Memory B cell (primary cell): ENCODE measurements at regions not wholly inside any gene's neighbourhood (a gene's known extent, or its start where the extent isn't known, plus 50 kb on each side); places are given as distances from the start of the nearest gene placed in this dataset.

Experiments
- ATAC-seq: fragments of 150-1000 bp; cut with Tn5 transposase; 2 replicates; pipeline ENCODE4 v1.10.0; 2021; ENCODE audit warnings: low read depth, mild to moderate bottlenecking, moderate library complexity
- DNase-seq, 2 donors: peaks; one replicate each; pipeline ENCODE4 v3.0.0; 2022; ENCODE audit warnings: low spot score in 2 of 2
- H3K27ac Mint-ChIP-seq: one replicate; pipeline ENCODE4 v1.8.0; 2022; ENCODE audit warnings: mild to moderate bottlenecking, moderate library complexity, mixed read lengths
- H3K27me3 Mint-ChIP-seq: one replicate; pipeline ENCODE4 v1.8.0; 2022; ENCODE audit warnings: mixed read lengths
- H3K36me3 Mint-ChIP-seq: one replicate; pipeline ENCODE4 v1.8.0; 2022; ENCODE audit warnings: mild to moderate bottlenecking, mixed read lengths
- H3K4me1 Mint-ChIP-seq: one replicate; pipeline ENCODE4 v1.8.0; 2022; ENCODE audit warnings: mixed read lengths
- H3K4me3 Mint-ChIP-seq: one replicate; pipeline ENCODE4 v1.8.0; 2022; ENCODE audit warnings: mild to moderate bottlenecking, moderate library complexity, mixed read lengths
- H3K9me3 Mint-ChIP-seq: one replicate; pipeline ENCODE4 v1.8.0; 2022; ENCODE audit warnings: mixed read lengths

DNA sequence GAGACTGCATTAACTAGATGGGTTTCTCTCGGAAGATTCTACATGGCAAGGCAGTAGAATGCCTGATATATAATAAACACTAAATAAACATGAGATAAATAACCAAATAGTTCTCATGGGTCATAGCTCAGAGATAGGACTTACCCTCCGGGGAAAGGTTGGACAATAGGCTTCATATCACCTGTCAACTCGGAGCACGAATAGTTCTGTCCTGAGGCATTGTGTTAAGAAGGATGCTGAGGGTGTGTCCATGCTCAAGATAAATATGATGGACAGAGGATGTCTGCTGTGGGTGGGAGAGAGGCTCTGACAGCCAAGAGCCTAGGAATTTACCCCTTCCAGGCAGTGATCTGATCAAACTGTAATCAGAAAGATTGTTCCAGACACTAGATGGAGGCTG lies 474.0 kb downstream of the MIAT start:
- Mint-ChIP-seq H3K9me3 (peaks cover 2% of the 10 kb centered on the region), H3K36me3 (no peaks in the 10 kb centered on the region), H3K27ac (no peak overlapping the region), H3K4me1 (no peaks in the 10 kb centered on the region), H3K27me3 (peaks cover 1% of the 10 kb centered on the region), H3K4me3 (no peak overlapping the region)
- DNase-seq (no peak), ATAC-seq (no peak)

DNA sequence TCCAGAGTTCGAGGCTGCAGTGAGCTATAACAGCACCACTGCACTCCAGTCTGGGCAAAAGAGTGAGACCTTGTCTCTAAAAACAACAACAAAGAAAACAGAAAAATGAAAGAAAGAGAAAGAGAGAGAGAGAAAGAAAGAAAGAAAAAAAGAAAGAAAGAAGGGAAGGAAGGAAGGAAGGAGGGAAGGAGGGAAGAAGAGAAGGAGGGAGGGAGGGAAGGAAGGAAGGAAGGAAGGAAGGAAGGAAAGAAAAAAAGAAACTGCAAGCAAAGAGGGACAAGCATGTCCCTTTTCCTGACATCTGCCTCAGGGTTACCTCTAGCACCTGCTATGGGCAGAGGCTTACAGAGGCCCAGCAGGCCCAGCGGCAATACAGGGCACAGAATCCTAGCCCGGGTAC lies 475.0 kb downstream of the MIAT start:
- Mint-ChIP-seq H3K9me3 (peaks cover 7% of the 10 kb centered on the region), H3K27me3 (peaks cover 1% of the 10 kb centered on the region), H3K27ac (no peak overlapping the region), H3K36me3 (no peaks in the 10 kb centered on the region), H3K4me1 (no peaks in the 10 kb centered on the region), H3K4me3 (no peak overlapping the region)
- ATAC-seq: no peak
- DNase-seq: no peak

- Mint-ChIP-seq H3K4me3 (no peak overlapping the region), H3K27ac (no peak overlapping the region), H3K27me3 (peaks cover 3% of the 10 kb centered on the region), H3K9me3 (peaks cover 7% of the 10 kb centered on the region), H3K36me3 (no peaks in the 10 kb centered on the region), H3K4me1 (no peaks in the 10 kb centered on the region)
- ATAC-seq: no peak
- DNase-seq: no peak
Measured at GRCh38 chr22:27133019-27133431, 475.6 kb downstream of the MIAT start.

- no peak for ATAC-seq
- no peak for DNase-seq
- H3K36me3 Mint-ChIP-seq: no peaks in the 10 kb centered on the region
- peaks cover 3% of the 10 kb centered on the region for H3K27me3 Mint-ChIP-seq
- no peaks in the 10 kb centered on the region for H3K4me1 Mint-ChIP-seq
- no peak overlapping the region for H3K4me3 Mint-ChIP-seq
- peaks cover 7% of the 10 kb centered on the region for H3K9me3 Mint-ChIP-seq
- H3K27ac Mint-ChIP-seq: no peak overlapping the region
Measured at GRCh38 chr22:27133681-27134314, 476.4 kb downstream of the MIAT start.

GRCh38 chr22:27134315-27134701 lies 476.9 kb downstream of the MIAT start:
- peaks cover 7% of the 10 kb centered on the region for H3K9me3 Mint-ChIP-seq
- DNase-seq (no peak), ATAC-seq (no peak)
- H3K27ac Mint-ChIP-seq: no peak overlapping the region
- peaks cover 2% of the 10 kb centered on the region for H3K27me3 Mint-ChIP-seq
- no peaks in the 10 kb centered on the region for H3K36me3 Mint-ChIP-seq
- H3K4me1 Mint-ChIP-seq: no peaks in the 10 kb centered on the region
- no peak overlapping the region for H3K4me3 Mint-ChIP-seq

DNA sequence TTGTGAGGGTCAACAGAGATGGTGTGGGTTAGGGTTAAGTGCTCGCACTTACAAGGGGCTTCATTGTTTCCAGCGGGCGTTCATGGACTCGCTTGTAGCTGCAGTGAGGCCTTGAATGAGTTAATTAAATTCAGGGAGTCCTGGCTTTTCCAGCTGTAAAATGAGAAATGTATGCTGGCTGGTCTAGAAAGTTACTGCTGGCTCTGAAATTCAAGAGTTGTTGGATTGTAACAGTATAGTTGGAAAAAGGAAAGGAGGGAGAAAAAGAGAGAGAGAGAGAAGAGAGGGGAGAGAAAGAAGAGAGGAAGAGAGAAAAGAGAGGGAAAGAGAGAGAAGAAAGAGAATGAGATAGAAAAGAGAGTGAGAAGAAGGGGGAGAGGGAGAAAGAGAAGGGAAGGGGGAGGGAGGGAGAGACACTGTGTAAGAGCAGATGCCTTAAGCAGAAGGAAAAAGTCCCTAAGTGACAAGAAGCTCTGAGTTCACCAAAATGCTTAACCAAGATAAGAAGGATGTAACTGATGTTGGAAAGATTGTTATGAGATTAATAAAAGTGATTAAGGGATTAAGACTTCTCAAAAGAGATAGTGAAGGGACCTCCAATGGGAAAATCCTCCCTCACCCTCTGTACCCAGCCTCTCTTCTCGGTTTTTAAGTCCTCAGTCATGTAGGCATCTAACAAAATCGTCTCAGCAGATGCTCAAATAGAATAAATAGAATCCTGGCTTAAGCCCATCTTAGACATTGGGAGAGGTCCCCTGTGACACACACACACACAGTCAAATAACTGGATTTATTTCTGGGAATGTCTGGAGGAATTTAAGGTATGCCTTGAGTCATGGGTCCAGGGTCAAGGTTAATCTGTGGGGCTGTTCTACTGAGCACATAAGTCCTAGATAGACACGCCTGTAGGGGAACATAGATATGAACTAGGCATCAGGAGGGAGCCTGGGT lies 477.9 kb downstream of the MIAT start:
- no peak for DNase-seq
- Mint-ChIP-seq H3K4me3 (no peak overlapping the region), H3K36me3 (no peaks in the 10 kb centered on the region), H3K27ac (no peak overlapping the region), H3K4me1 (no peaks in the 10 kb centered on the region), H3K9me3 (peaks cover 7% of the 10 kb centered on the region), H3K27me3 (peaks cover 2% of the 10 kb centered on the region)
- no peak for ATAC-seq

DNA sequence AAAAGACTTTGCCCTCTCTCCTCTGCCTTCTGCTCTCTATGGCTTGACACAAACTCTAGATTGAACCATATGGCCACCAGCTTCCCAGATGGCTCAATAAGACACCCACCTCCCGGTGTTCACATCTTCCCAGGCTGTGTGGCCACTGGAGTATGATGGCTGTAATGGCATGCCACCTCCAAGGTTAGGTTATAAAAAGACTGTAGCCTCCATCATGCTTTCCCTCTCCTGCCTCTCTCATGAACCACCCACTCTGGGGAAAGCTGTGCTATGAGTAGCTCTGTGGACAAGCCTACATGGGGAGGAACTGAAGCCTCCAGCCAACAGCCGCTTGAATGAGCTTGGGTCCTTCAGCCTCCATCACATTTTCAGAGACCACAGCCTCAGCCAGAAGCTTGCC lies 479.2 kb downstream of the MIAT start:
- peaks cover 2% of the 10 kb centered on the region for H3K27me3 Mint-ChIP-seq
- H3K27ac Mint-ChIP-seq: no peak overlapping the region
- DNase-seq: no peak
- no peaks in the 10 kb centered on the region for H3K36me3 Mint-ChIP-seq
- peaks cover 7% of the 10 kb centered on the region for H3K9me3 Mint-ChIP-seq
- ATAC-seq: no peak
- H3K4me3 Mint-ChIP-seq: no peak overlapping the region
- no peaks in the 10 kb centered on the region for H3K4me1 Mint-ChIP-seq

DNA sequence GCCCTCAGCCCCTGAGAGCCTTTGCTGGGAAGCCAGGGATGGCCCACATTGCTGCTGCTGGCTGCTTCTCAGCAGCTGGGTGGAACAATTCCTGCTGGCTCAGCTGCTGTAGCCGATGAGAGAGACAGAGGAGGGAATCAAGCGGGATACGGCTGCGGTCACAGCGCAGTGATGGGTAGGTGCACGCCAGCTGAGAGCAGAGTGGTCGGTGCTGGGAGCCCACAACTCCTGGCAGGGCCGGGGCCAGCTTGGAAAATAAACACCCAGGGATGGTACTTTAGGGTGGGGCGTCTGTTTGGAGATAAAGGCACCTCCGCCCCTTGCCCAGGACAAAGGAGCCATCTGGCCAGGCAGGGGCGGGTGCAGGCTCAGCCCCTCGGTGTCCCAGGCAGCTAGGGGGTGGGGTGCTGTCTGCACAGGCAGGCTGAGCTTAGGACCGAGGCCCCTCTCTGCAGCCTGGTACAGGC lies 480.5 kb downstream of the MIAT start:
- peaks cover 7% of the 10 kb centered on the region for H3K9me3 Mint-ChIP-seq
- no peak overlapping the region for H3K4me3 Mint-ChIP-seq
- ATAC-seq: no peak
- no peaks in the 10 kb centered on the region for H3K4me1 Mint-ChIP-seq
- H3K36me3 Mint-ChIP-seq: no peaks in the 10 kb centered on the region
- DNase-seq: no peak
- peaks cover 2% of the 10 kb centered on the region for H3K27me3 Mint-ChIP-seq
- no peak overlapping the region for H3K27ac Mint-ChIP-seq

GRCh38 chr22:27138471-27138870 lies 481.1 kb downstream of the MIAT start:
- DNase-seq (no peak), ATAC-seq (no peak)
- no peaks in the 10 kb centered on the region for H3K4me1 Mint-ChIP-seq
- no peak overlapping the region for H3K4me3 Mint-ChIP-seq
- H3K9me3 Mint-ChIP-seq: peaks cover 8% of the 10 kb centered on the region
- H3K27ac Mint-ChIP-seq: no peak overlapping the region
- no peaks in the 10 kb centered on the region for H3K36me3 Mint-ChIP-seq
- H3K27me3 Mint-ChIP-seq: peaks cover 3% of the 10 kb centered on the region

DNA sequence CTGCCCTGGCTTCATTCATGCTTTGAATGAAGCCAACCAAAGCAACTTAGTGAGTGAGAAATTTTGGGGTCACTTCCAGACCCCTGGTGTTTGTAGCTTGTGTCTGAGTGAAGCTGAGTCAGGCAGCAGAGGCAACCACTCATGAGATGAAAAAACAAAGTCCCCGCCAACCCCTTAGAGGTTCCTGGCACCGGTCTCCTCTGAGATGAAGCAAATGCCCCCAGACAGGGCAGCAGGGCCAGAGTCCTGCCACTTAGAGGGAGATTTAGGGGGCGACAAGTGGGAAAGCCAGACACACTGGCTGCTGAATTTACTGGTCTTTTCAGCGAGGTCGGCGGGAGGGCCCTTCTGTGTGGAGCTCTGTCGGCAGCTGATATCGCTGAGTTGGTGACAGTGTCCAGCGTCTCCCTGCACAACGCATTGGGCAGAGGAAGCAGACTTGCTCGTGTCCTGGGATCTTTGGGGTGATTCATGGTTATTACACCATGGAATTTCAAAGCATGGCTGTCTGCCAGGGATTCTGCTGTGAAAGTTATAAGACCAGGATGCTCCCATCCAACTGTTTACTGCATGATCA lies 482.6 kb downstream of the MIAT start:
- ATAC-seq (no peak), DNase-seq (no peak)
- Mint-ChIP-seq H3K27me3 (peaks cover 3% of the 10 kb centered on the region), H3K4me1 (no peaks in the 10 kb centered on the region), H3K27ac (no peak overlapping the region), H3K4me3 (no peak overlapping the region), H3K9me3 (peaks cover 8% of the 10 kb centered on the region), H3K36me3 (no peaks in the 10 kb centered on the region)

GRCh38 chr22:27142286-27142685 lies 484.9 kb downstream of the MIAT start:
- Mint-ChIP-seq H3K4me1 (no peaks in the 10 kb centered on the region), H3K27ac (no peak overlapping the region), H3K36me3 (no peaks in the 10 kb centered on the region), H3K4me3 (no peak overlapping the region), H3K27me3 (peaks cover 3% of the 10 kb centered on the region), H3K9me3 (peaks cover 1% of the 10 kb centered on the region)
- DNase-seq (no peak), ATAC-seq (no peak)

- Mint-ChIP-seq H3K36me3 (no peaks in the 10 kb centered on the region), H3K9me3 (peaks cover 5% of the 10 kb centered on the region)
- no peak for ATAC-seq
Measured at GRCh38 chr22:27144321-27144720, 486.9 kb downstream of the MIAT start.

DNA sequence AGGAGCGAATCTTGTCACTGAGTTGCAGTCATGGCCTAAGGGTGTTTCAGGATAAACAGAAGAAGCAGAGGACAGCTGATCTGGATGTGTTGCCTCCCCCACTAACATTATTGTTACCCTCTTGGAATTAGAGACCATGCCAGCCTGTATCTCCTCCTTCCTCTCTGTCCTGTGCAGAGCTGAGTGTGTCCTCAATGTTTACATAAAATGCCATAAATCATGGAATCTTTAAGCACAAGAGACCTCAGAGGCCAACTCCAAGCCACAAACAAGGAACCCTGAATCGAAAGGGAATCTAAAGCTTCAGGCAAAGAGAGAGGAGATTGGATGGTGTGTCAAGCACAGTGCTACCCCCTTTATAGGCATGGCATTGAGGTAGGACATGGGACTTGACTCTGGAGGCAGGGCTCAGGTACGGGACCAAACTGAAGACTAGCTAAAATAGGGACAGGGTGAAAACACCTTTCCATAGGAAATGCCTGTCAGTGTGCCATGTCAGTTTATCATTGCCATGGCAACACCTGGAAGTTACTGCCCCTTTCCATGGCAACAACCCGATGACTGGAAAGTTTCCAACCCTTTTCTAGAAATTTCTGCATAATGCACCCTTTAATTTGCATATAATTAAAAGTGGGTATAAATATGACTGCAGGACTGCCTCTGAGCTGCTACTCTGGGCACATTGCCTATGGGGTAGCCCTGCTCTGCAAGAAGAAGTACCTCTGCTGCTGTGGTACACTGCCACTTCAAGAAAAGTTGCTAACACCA lies 489.7 kb downstream of the MIAT start:
- H3K27ac Mint-ChIP-seq: no peak overlapping the region
- ATAC-seq: no peak
- H3K4me1 Mint-ChIP-seq: peaks cover 2% of the 10 kb centered on the region
- peaks cover 8% of the 10 kb centered on the region for H3K27me3 Mint-ChIP-seq
- H3K9me3 Mint-ChIP-seq: peaks cover 10% of the 10 kb centered on the region
- H3K36me3 Mint-ChIP-seq: peaks cover 2% of the 10 kb centered on the region
- H3K4me3 Mint-ChIP-seq: no peak overlapping the region
- DNase-seq: no peak

More at GRCh38 chr22:27144321-27144720, 486.9 kb downstream of the MIAT start:
- Mint-ChIP-seq H3K27me3 (peaks cover 1% of the 10 kb centered on the region), H3K27ac (no peak overlapping the region), H3K4me3 (no peak overlapping the region), H3K4me1 (no peaks in the 10 kb centered on the region)
- no peak for DNase-seq

GRCh38 chr22:27148055-27148454 lies 490.7 kb downstream of the MIAT start:
- no peak overlapping the region for H3K27ac Mint-ChIP-seq
- DNase-seq (no peak), ATAC-seq (no peak)
- H3K4me1 Mint-ChIP-seq: peaks cover 2% of the 10 kb centered on the region
- no peak overlapping the region for H3K4me3 Mint-ChIP-seq
- peaks cover 7% of the 10 kb centered on the region for H3K27me3 Mint-ChIP-seq
- H3K36me3 Mint-ChIP-seq: peaks cover 2% of the 10 kb centered on the region
- H3K9me3 Mint-ChIP-seq: peaks cover 9% of the 10 kb centered on the region
